Thoracic aorta (tissue), 2 donors: ENCODE measurements at regions not wholly inside any gene's neighbourhood (a gene's known extent, or its start where the extent isn't known, plus 50 kb on each side); places are given as distances from the start of the nearest gene placed in this dataset.

Source experiments
- ATAC-seq: fragments of 150-250 bp; one replicate; pipeline ENCODE4 v1.8.0; 2017; ENCODE audit warnings: low read depth; ENCODE audit not compliant: insufficient number of reproducible peaks, low FRiP score
- DNase-seq: peaks from one replicate; pipeline ENCODE4 v3.0.0-alpha.2; 2020; ENCODE audit warnings: low spot score
- H3K27ac ChIP-seq, 2 donors: fragments of 200-600 bp; sonication (generic); 1 replicate in 1 of 2; 2 replicates in 1 of 2; pipeline ENCODE4 v1.5.1; 2016; ENCODE audit warnings: mild to moderate bottlenecking in 2 of 2, moderate library complexity in 2 of 2
- H3K27me3 ChIP-seq: fragments of 200-600 bp; sonication (generic); replicated peaks from 2 replicates; pipeline ENCODE4 v1.6.0; 2016; ENCODE audit warnings: mild to moderate bottlenecking; ENCODE audit not compliant: insufficient read depth
- H3K36me3 ChIP-seq: fragments of 200-600 bp; sonication (generic); one replicate; pipeline ENCODE4 v1.5.1; 2016
- H3K4me1 ChIP-seq, 2 donors: fragments of 200-600 bp; sonication (generic); 1 replicate in 1 of 2; 2 replicates in 1 of 2; pipeline versions ENCODE4 v1.5.1 to v1.6.0; 2016; ENCODE audit warnings: low read depth in 2 of 2, mild to moderate bottlenecking in 1 of 2; ENCODE audit not compliant: control insufficient read depth in 1 of 2
- H3K4me3 ChIP-seq: fragments of 200-600 bp; sonication (generic); 2 replicates; pipeline ENCODE4 v1.5.1; 2016; ENCODE audit warnings: mild to moderate bottlenecking
- H3K9me3 ChIP-seq: fragments of 200-600 bp; sonication (generic); 2 replicates; pipeline ENCODE4 v1.5.1; 2016
- TF ChIP-seq, protein P1 (sequence below): fragments of 200-600 bp; sonication (generic); IDR thresholded peaks from one replicate; pipeline ENCODE4 v1.5.1; 2019; ENCODE audit warnings: antibody characterized with exemption

DNA sequence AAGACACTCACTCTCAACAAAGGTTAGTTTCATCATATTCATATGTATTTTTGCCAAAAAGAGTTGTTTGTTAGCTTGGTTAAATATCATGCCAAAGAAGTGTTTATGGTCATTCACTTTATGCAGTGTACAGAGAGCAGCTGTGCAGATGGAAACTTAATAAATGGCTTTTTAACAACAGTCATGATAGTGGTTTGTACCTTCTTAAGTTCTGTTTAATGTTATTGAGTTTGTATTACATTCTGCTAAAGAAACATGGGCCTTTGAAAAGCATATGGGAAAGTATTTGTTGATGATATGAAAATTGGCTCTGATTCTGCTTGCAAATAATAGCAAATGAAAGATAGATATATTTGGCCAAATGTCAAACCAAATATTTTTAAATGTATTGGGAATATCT lies 607.3 kb downstream of the NCAM2 start:
- DNase-seq: no peak
- no peaks in the 10 kb centered on the region for H3K36me3 ChIP-seq
- no peak overlapping the region for H3K4me3 ChIP-seq
- H3K9me3 ChIP-seq: no peaks in the 10 kb centered on the region
- no peak for ATAC-seq
- no peak overlapping the region for H3K27ac ChIP-seq
- no peaks in the 10 kb centered on the region for H3K27me3 ChIP-seq
- TF ChIP-seq, protein P1, sequence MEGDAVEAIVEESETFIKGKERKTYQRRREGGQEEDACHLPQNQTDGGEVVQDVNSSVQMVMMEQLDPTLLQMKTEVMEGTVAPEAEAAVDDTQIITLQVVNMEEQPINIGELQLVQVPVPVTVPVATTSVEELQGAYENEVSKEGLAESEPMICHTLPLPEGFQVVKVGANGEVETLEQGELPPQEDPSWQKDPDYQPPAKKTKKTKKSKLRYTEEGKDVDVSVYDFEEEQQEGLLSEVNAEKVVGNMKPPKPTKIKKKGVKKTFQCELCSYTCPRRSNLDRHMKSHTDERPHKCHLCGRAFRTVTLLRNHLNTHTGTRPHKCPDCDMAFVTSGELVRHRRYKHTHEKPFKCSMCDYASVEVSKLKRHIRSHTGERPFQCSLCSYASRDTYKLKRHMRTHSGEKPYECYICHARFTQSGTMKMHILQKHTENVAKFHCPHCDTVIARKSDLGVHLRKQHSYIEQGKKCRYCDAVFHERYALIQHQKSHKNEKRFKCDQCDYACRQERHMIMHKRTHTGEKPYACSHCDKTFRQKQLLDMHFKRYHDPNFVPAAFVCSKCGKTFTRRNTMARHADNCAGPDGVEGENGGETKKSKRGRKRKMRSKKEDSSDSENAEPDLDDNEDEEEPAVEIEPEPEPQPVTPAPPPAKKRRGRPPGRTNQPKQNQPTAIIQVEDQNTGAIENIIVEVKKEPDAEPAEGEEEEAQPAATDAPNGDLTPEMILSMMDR: no peak
- H3K4me1 ChIP-seq: no peaks in the 10 kb centered on the region

DNA sequence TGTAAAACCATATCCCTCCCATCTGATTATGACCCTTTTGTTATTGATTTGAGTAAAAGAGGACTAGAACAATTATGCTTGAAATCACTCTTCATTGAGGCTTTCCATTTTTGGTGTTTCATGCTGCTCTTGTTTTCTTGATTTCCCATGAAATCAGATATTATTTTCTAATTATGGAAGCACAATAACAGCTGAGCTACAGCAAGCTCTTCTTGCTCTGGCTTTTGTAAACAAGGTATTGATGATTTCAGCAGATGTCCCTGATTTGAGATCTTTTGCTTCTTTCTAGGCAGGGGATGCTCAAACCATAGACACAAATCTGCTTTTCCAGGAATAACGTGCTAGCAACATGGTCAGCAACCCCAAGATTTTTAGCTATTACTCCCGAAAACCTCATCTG lies 607.8 kb downstream of the NCAM2 start:
- DNase-seq: no peak
- no peaks in the 10 kb centered on the region for H3K27me3 ChIP-seq
- H3K36me3 ChIP-seq: no peaks in the 10 kb centered on the region
- no peaks in the 10 kb centered on the region for H3K4me1 ChIP-seq
- no peak overlapping the region for H3K27ac ChIP-seq
- ATAC-seq: no peak
- H3K9me3 ChIP-seq: no peaks in the 10 kb centered on the region
- no peak overlapping the region for H3K4me3 ChIP-seq
- TF ChIP-seq, protein P1: no peak

DNA sequence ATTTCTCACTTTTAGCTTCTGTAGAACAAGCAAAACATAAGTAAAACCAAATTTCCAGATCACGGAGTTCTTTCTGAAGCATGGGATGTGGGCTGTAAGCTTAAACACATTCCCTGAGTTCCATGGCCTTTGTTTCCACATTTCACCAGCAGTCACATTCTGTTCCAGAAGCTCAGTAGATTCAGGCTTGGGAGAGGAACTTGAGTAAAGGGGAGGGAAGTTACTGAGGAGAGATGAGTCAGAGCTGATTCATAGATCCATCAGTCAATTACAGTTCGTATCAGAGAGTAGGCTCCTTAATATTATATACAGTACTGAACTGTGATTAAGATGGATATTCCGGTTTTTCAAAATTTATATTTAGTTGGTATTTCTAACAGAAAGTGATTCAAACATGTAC lies 614.3 kb downstream of the NCAM2 start:
- Histone ChIP-seq H3K27me3 (no peaks in the 10 kb centered on the region), H3K27ac (no peak overlapping the region), H3K36me3 (no peaks in the 10 kb centered on the region), H3K4me1 (no peaks in the 10 kb centered on the region), H3K9me3 (no peaks in the 10 kb centered on the region), H3K4me3 (no peak overlapping the region)
- no peak for DNase-seq
- TF ChIP-seq, protein P1: no peak
- no peak for ATAC-seq

DNA sequence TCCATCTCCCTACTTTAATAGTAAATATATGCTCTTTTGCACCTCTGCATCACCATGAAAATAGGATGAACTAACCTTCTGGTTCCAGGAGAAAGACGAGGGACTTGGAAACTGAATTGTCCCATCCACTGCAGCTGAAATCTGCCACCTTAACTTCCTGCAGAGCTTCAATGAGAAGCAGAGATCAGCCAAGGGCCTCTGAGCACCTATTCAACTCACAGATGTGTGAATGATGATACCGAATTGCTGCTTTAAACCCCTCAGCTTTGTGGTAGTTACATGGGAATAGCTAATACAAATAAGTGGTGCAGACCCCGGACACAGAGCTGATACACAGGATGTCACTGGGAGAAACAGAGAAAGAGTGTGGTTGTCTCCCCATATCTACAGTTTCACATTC lies 616.8 kb downstream of the NCAM2 start:
- Histone ChIP-seq H3K9me3 (no peaks in the 10 kb centered on the region), H3K27ac (no peak overlapping the region), H3K4me3 (no peak overlapping the region), H3K4me1 (no peaks in the 10 kb centered on the region), H3K36me3 (no peaks in the 10 kb centered on the region), H3K27me3 (no peaks in the 10 kb centered on the region)
- no peak for DNase-seq
- ATAC-seq: no peak
- TF ChIP-seq, protein P1: no peak

DNA sequence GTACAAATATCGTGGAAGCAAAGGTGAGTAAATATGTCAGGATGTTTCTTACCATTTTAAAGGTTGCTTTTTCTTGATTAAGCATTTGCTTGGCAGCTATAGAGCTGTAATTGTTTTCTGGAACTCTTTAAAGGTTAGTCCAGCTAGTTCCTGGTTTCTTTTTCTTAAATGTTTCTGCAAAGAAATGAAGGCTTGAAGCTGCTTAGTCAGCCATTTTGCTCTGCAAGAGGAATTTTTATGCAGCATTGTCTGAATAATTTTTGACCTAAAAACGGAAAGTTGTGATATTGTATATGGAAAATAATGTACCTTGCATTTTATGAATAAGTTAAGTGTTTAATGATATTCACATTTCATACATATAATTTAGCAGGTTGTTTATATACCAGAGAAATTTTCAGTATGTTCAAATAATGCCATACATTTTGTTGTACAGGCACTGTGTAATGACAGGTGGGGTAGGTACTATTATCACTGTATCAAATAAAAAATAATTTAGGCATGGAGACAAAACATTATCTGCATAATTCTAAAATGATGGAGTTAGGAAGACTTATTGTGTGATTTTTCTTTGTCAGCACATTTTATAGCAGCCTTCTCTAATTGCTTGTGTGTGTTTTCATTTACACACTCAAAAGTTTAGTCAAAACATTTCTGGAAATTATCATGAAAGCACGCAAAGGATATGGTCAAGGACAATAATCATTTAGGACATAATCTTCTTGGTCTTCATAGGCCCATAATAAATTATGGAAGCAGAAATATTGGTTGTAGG lies 624.4 kb downstream of the NCAM2 start:
- H3K9me3 ChIP-seq: no peaks in the 10 kb centered on the region
- TF ChIP-seq, protein P1: no peak

More for the DNA sequence above, 624.4 kb downstream of the NCAM2 start:
- DNase-seq (no peak), ATAC-seq (no peak)
- Histone ChIP-seq H3K4me3 (no peak overlapping the region), H3K36me3 (no peaks in the 10 kb centered on the region), H3K4me1 (no peaks in the 10 kb centered on the region), H3K27me3 (no peaks in the 10 kb centered on the region), H3K27ac (no peak overlapping the region)
